K562 (cell line): ENCODE measurements at regions not wholly inside any gene's neighbourhood (a gene's known extent, or its start where the extent isn't known, plus 50 kb on each side); places are given as distances from the start of the nearest gene placed in this dataset.
"Not testable (repeated sequence)": the region's sequence is repeated elsewhere in the genome, so short reads cannot be mapped to it uniquely, and the experiment has no call there.

Experiments
- ATAC-seq: fragments of 200-7000 bp; cut with Tn5 transposase; 3 replicates; pipeline ENCODE4 v1.9.1; 2020; ENCODE audit warnings: moderate library complexity
- BruUV-seq: library from RNA; stranded (reverse); fragments of 400-500 nt; replicated peaks from 2 replicates; lab custom pipeline; 2021; lab: Mats Ljungman, UMichigan
- CTCF ChIA-PET: fragments of 300-600 bp; formaldehyde crosslinking; extraction: SDS; loops from one replicate; lab custom pipeline; 2021; ENCODE audit warnings: low intra/inter-chr PET ratio; lab: Yijun Ruan, JAX
- POLR2A ChIA-PET: fragments of 300-600, 350-650 bp; sonication (Branson Sonifier 250); formaldehyde crosslinking; extraction: SDS; loops from one replicate; lab custom pipeline; 2021; ENCODE audit warnings: antibody characterized with exemption, inconsistent platforms; lab: Yijun Ruan, JAX
- DNase-seq, 4 experiments: peaks; one replicate each; pipeline versions ENCODE4 v3.0.0 to v3.0.0-alpha.2; 2011 to 2018; ENCODE audit warnings: low spot score in 3 of 4, mixed read lengths in 3 of 4; ENCODE audit errors: extremely low read depth in 1 of 4
- FAIRE-seq: peaks from 2 replicates; lab custom pipeline; 2011; peaks lifted over from hg19 to GRCh38; lab: Jason Lieb, UNC
- H2AFZ ChIP-seq: 2 replicates; pipeline ENCODE4 v1.6.0; 2011; ENCODE audit warnings: low read depth, low read length, control low read depth, inconsistent platforms
- H3K27ac ChIP-seq: fragments of 200-600 bp; 3 replicates; pipeline ENCODE4 v1.8.0; 2011; ENCODE audit warnings: low read depth, mild to moderate bottlenecking, control low read depth, inconsistent platforms, low read length, moderate library complexity, mixed read lengths; ENCODE audit errors: extremely low read depth
- H3K27me3 ChIP-seq, 2 experiments: fragments of 300-600 bp in 1 of 2; 2 replicates in 1 of 2; 3 replicates in 1 of 2; pipeline versions ENCODE4 v1.6.0 to v1.8.0; 2011; ENCODE audit warnings: inconsistent platforms in 2 of 2, low read length in 2 of 2, mild to moderate bottlenecking in 1 of 2, mixed read lengths in 1 of 2, moderate library complexity in 1 of 2; ENCODE audit not compliant: control insufficient read depth in 2 of 2, insufficient read depth in 2 of 2
- H3K36me3 ChIP-seq: fragments of 300-600 bp; 3 replicates; pipeline ENCODE4 v1.8.0; 2011; ENCODE audit warnings: mild to moderate bottlenecking, low read length, inconsistent platforms; ENCODE audit not compliant: control insufficient read depth, insufficient read depth
- H3K4me1 ChIP-seq, 2 experiments: fragments of 200-600 bp in 1 of 2; replicated peaks in 1 of 2; 2 replicates in 1 of 2; 3 replicates in 1 of 2; pipeline versions ENCODE4 v1.5.1 to v1.8.0; 2011; ENCODE audit warnings: inconsistent platforms in 2 of 2, low read length in 2 of 2, mild to moderate bottlenecking in 1 of 2, mixed read lengths in 1 of 2, moderate library complexity in 1 of 2; ENCODE audit not compliant: control insufficient read depth in 2 of 2, insufficient read depth in 2 of 2
- H3K4me2 ChIP-seq: 2 replicates; pipeline ENCODE4 v1.6.1; 2011; ENCODE audit warnings: low read length, control low read depth, inconsistent platforms, mixed read lengths; ENCODE audit not compliant: insufficient read depth
- H3K4me3 ChIP-seq: fragments of 200-600 bp; sonication (generic), shearing (Covaris generic); 2 replicates; pipeline ENCODE4 v1.5.1; 2016; ENCODE audit warnings: control low read depth, inconsistent platforms
- H3K79me2 ChIP-seq: fragments of 200-600 bp; 3 replicates; pipeline ENCODE4 v1.8.0; 2011; ENCODE audit warnings: low read length, inconsistent platforms; ENCODE audit not compliant: control insufficient read depth, insufficient read depth
- H3K9ac ChIP-seq, 2 experiments: 2 replicates each; pipeline versions ENCODE4 v1.6.0 to v1.6.1; 2011; ENCODE audit warnings: low read depth in 2 of 2, low read length in 2 of 2, control low read depth in 1 of 2, inconsistent platforms in 1 of 2, mild to moderate bottlenecking in 1 of 2, mixed read lengths in 1 of 2; ENCODE audit not compliant: insufficient read depth in 1 of 2
- H3K9me1 ChIP-seq: one replicate; pipeline ENCODE4 v1.6.0; 2011; ENCODE audit warnings: inconsistent platforms, mild to moderate bottlenecking, low read length, moderate library complexity; ENCODE audit not compliant: control insufficient read depth, insufficient read depth
- H3K9me3 ChIP-seq: replicated peaks from 2 replicates; pipeline ENCODE4 v1.5.1; 2011; ENCODE audit warnings: low read depth, low read length, inconsistent platforms; ENCODE audit not compliant: control insufficient read depth, insufficient read depth
- H4K20me1 ChIP-seq: replicated peaks from 2 replicates; pipeline ENCODE4 v1.6.1; 2011; ENCODE audit warnings: low read length, inconsistent platforms, mixed read lengths; ENCODE audit not compliant: control insufficient read depth, insufficient read depth
- C11orf30 ChIP-seq: fragments of 450-650 bp; IDR thresholded peaks from 2 replicates; pipeline ENCODE4 v1.6.1; 2016; ENCODE audit warnings: low read depth, mild to moderate bottlenecking
- DPF2 ChIP-seq: fragments of 450-650 bp; IDR thresholded peaks from 2 replicates; pipeline ENCODE4 v1.6.1; 2016
- GTF2A2 ChIP-seq: IDR thresholded peaks from 2 replicates; pipeline ENCODE4 v1.6.1; 2016; ENCODE audit warnings: mild to moderate bottlenecking, missing genetic modification characterization, missing compliant biosample characterization
- ID3 ChIP-seq, 2 experiments: fragments of 250-450 bp in 1 of 2; fragments of 450-650 bp in 1 of 2; sonication (Bioruptor Pico) in 1 of 2; IDR thresholded peaks; 2 replicates each; pipeline versions ENCODE4 v1.6.1 to v1.8.0; 2016 to 2021; ENCODE audit warnings: mild to moderate bottlenecking in 2 of 2, moderate library complexity in 2 of 2, missing compliant biosample characterization in 1 of 2, missing genetic modification characterization in 1 of 2
- L3MBTL2 ChIP-seq: fragments of 450-650 bp; IDR thresholded peaks from 2 replicates; pipeline ENCODE4 v1.6.1; 2016; ENCODE audit warnings: mild to moderate bottlenecking, moderate library complexity
- MLLT1 ChIP-seq, 2 experiments: fragments of 450-650 bp; IDR thresholded peaks; 2 replicates each; pipeline ENCODE4 v1.6.1; 2016
- NRF1 ChIP-seq, 2 experiments: fragments of 450-650 bp; IDR thresholded peaks in 1 of 2; conservative IDR thresholded peaks in 1 of 2; 2 replicates each; pipeline ENCODE4 v1.6.1; 2014; ENCODE audit warnings: mild to moderate bottlenecking in 2 of 2
- RAD21 ChIP-seq, 2 experiments: fragments of 250-450 bp in 1 of 2; fragments of 450-650 bp in 1 of 2; sonication (Bioruptor Pico) in 1 of 2; formaldehyde crosslinking in 1 of 2; IDR thresholded peaks in 1 of 2; conservative IDR thresholded peaks in 1 of 2; 2 replicates each; pipeline versions ENCODE4 v1.4.0 to v1.8.0; 2020 to 2022; ENCODE audit warnings: mild to moderate bottlenecking in 2 of 2, moderate library complexity in 1 of 2
- RCOR1 ChIP-seq, 2 experiments: IDR thresholded peaks; 2 replicates each; pipeline ENCODE4 v1.6.1; 2012; ENCODE audit warnings: low read depth in 2 of 2, low read length in 2 of 2, borderline replicate concordance in 1 of 2, improper control_type of control experiment in 1 of 2
- SIRT6 ChIP-seq: IDR thresholded peaks from one replicate; pipeline ENCODE4 v1.6.1; 2012; ENCODE audit warnings: low read depth, mild to moderate bottlenecking, control low read depth, inconsistent platforms, low read length, moderate library complexity
- TCF3 ChIP-seq: sonication (generic); formaldehyde crosslinking; IDR thresholded peaks from 2 replicates; pipeline ENCODE4 v1.4.0; 2020; ENCODE audit warnings: mild to moderate bottlenecking, missing genetic modification reagents
- VEZF1 ChIP-seq: fragments of 200-800 bp; sonication (Bioruptor generic); IDR thresholded peaks from 2 replicates; pipeline ENCODE4 v1.6.1; 2017; ENCODE audit warnings: missing genetic modification characterization, missing compliant biosample characterization
- ZBTB17 ChIP-seq: fragments of 450-650 bp; formaldehyde crosslinking; IDR thresholded peaks from 2 replicates; pipeline ENCODE4 v1.4.0; 2020; ENCODE audit warnings: mild to moderate bottlenecking
- ZNF23 ChIP-seq: fragments of 250-450 bp; sonication (Bioruptor Pico); IDR thresholded peaks from 2 replicates; pipeline ENCODE4 v1.4.0; 2020; ENCODE audit warnings: mild to moderate bottlenecking
- ZNF766 ChIP-seq: fragments of 200-800 bp; sonication (Bioruptor generic); conservative IDR thresholded peaks from 2 replicates; pipeline ENCODE4 v1.6.1; 2016; ENCODE audit warnings: missing genetic modification characterization, missing compliant biosample characterization
- WGBS: fragments of 100-300 bp; shearing (Covaris generic); methylation state at CpG from one replicate; pipeline ENCODE4 v1.1.6; 2016; ENCODE audit warnings: low coverage, mixed read lengths; ENCODE audit not compliant: insufficient coverage; ENCODE audit errors: missing lambda C conversion rate; 5-methylcytosine and 5-hydroxymethylcytosine counted together
- in situ Hi-C: fragments of 300-500 bp; cut with MboI; formaldehyde crosslinking; loops from 4 replicates; pipeline ENCODE4 v1.15.0; 2018; ENCODE audit warnings: inconsistent platforms, mixed read lengths
- intact Hi-C: fragments of 100-400 bp; cut with micrococcal nuclease; formaldehyde crosslinking; loops from 2 replicates; pipeline ENCODE4 v1.14.2; 2022

- TF ChIP-seq MLLT1 (IDR thresholded peaks at IDR 0.05) (no peak), SIRT6 (no peak), ZNF23 (CRISPR knock-in tag) (no peak)
Observed at GRCh38 chr6:51120016-51120415, 301.3 kb downstream of the TFAP2B start (continued).

- FAIRE-seq; H3K79me2 ChIP-seq; H3K4me1 ChIP-seq; H3K27me3 ChIP-seq; in situ Hi-C loops; H4K20me1 ChIP-seq; H3K9me3 ChIP-seq; H3K9me1 ChIP-seq; intact Hi-C loops; CTCF ChIA-PET; H3K36me3 ChIP-seq; TF ChIP-seq ID3 (CRISPR knock-in tag; IDR thresholded peaks at IDR 0.05): not testable (repeated sequence)
- WGBS = 22% methylated on average over 21 of the region's 22 CpGs
- Histone ChIP-seq H3K4me2 (peak overlapping the region; percentile 69), H3K27ac (peak overlapping the region; percentile 65), H3K4me3 (peak overlapping the region; percentile 36), H2AFZ (peak overlapping the region; percentile 98), H3K9ac (peak overlapping the region; percentile 56 to 82; a peak in 3 of 4 replicates)
- peak; percentile 84 for ATAC-seq
- TSS peak; percentile 67 for BruUV-seq
- peak in 1 of 4 experiments; percentile 87 for DNase-seq
- POLR2A ChIA-PET = interaction anchor here (0.6 to 1.2 kb wide), 3 partner anchors 26 to 159 kb away, joined by 3 to 7 read pairs (median 3); no protein-coding TSS in a partner anchor
- TF ChIP-seq VEZF1 (peak; percentile 54), C11orf30 (peak; percentile 45), GTF2A2 (tag) (peak; percentile 56; the same call in 1 of the 2 replicates), NRF1 (conservative IDR thresholded peaks at IDR 0.05 in 1 of 2, IDR thresholded peaks at IDR 0.05 in 1 of 2) (0 out of 4 replicates have a peak, but pooled peaks of 1 of the 2 experiments have one; percentile 25), RAD21 (CRISPR knock-in tag; conservative IDR thresholded peaks at IDR 0.05 in 1 of 2, IDR thresholded peaks at IDR 0.05 in 1 of 2) (0 out of 4 replicates have a peak, but pooled peaks of 1 of the 2 experiments have one; percentile 8), TCF3 (CRISPR knock-in tag) (peak; percentile 64), ZBTB17 (CRISPR knock-in tag) (peak; percentile 57), RCOR1 (IDR thresholded peaks at IDR 0.05; ENCODE audit: borderline replicate concordance in 1 of 2, low read depth in 2 of 2, low read length in 2 of 2) (peak in 1 of 2 experiments; percentile 16; a peak in 1 of 4 replicates), L3MBTL2 (0 out of 2 replicates have a peak, but pooled peaks have one; percentile 59), ID3 (tag; IDR thresholded peaks at IDR 0.05) (peak; percentile 59; the same call in 1 of the 2 replicates), DPF2 (peak; percentile 64), ZNF766 (peak; percentile 58; the same call in 1 of the 2 replicates)
Observed at GRCh38 chr6:51121380-51121976, 302.8 kb downstream of the TFAP2B start.
